WERI-Rb-1 (cell line): ENCODE measurements at regions not wholly inside any gene's neighbourhood (a gene's known extent, or its start where the extent isn't known, plus 50 kb on each side); places are given as distances from the start of the nearest gene placed in this dataset.

Source experiments
- DNase-seq: peaks from one replicate; pipeline ENCODE4 v3.0.0-alpha.2; 2020
- H3K27ac ChIP-seq: fragments of 250-450 bp; sonication (Bioruptor Pico); 2 replicates; pipeline ENCODE4 v1.5.1; 2020; ENCODE audit warnings: mild to moderate bottlenecking, moderate library complexity
- H3K27me3 ChIP-seq: fragments of 250-450 bp; sonication (Bioruptor Pico); 2 replicates; pipeline ENCODE4 v1.5.1; 2021; ENCODE audit warnings: mild to moderate bottlenecking, low read depth, moderate library complexity; ENCODE audit not compliant: insufficient read depth, severe bottlenecking
- H3K36me3 ChIP-seq: fragments of 250-450 bp; sonication (Bioruptor Pico); 2 replicates; pipeline ENCODE4 v1.5.1; 2020; ENCODE audit warnings: mild to moderate bottlenecking, moderate library complexity
- H3K4me3 ChIP-seq: 2 replicates; pipeline ENCODE4 v1.5.1; 2011; ENCODE audit warnings: low read depth, mild to moderate bottlenecking, control low read depth, low read length
- H3K9me3 ChIP-seq: fragments of 250-450 bp; sonication (Bioruptor Pico); 2 replicates; pipeline ENCODE4 v1.5.1; 2021; ENCODE audit warnings: mild to moderate bottlenecking, moderate library complexity; ENCODE audit not compliant: severe bottlenecking
- CTCF ChIP-seq: IDR thresholded peaks from 2 replicates; pipeline ENCODE4 v1.5.1; 2011; ENCODE audit warnings: low read depth, mild to moderate bottlenecking, control low read depth, inconsistent platforms, low read length

GRCh38 chr4:104758574-104758973 is 263.9 kb upstream of the CXXC4 start:
- H3K27me3 ChIP-seq: no peaks in the 10 kb centered on the region
- TF ChIP-seq CTCF: no peak
- no peak overlapping the region for H3K27ac ChIP-seq
- H3K4me3 ChIP-seq: no peak overlapping the region
- no peaks in the 10 kb centered on the region for H3K36me3 ChIP-seq
- H3K9me3 ChIP-seq: no peaks in the 10 kb centered on the region
- no peak for DNase-seq

GRCh38 chr4:104763554-104764222 is 269.0 kb upstream of the CXXC4 start:
- Histone ChIP-seq H3K27ac (no peak overlapping the region), H3K4me3 (no peak overlapping the region), H3K27me3 (no peaks in the 10 kb centered on the region), H3K9me3 (no peaks in the 10 kb centered on the region), H3K36me3 (no peaks in the 10 kb centered on the region)
- TF ChIP-seq CTCF: no peak
- no peak for DNase-seq

GRCh38 chr4:104766676-104767075 is 272.0 kb upstream of the CXXC4 start:
- Histone ChIP-seq H3K27me3 (no peaks in the 10 kb centered on the region), H3K27ac (no peak overlapping the region), H3K4me3 (no peak overlapping the region), H3K9me3 (no peaks in the 10 kb centered on the region), H3K36me3 (no peaks in the 10 kb centered on the region)
- DNase-seq: no peak
- no peak for TF ChIP-seq CTCF

- no peak for DNase-seq
- Histone ChIP-seq H3K4me3 (no peak overlapping the region), H3K9me3 (no peaks in the 10 kb centered on the region), H3K36me3 (no peaks in the 10 kb centered on the region), H3K27ac (no peak overlapping the region), H3K27me3 (no peaks in the 10 kb centered on the region)
- TF ChIP-seq CTCF: no peak
These were observed 278.2 kb upstream of the CXXC4 start for GRCh38 chr4:104772849-104773248.

GRCh38 chr4:104795264-104795939 is 300.7 kb upstream of the CXXC4 start:
- Histone ChIP-seq H3K27me3 (no peaks in the 10 kb centered on the region), H3K27ac (no peak overlapping the region), H3K4me3 (no peak overlapping the region), H3K36me3 (no peaks in the 10 kb centered on the region), H3K9me3 (peaks cover 4% of the 10 kb centered on the region)
- no peak for TF ChIP-seq CTCF
- no peak for DNase-seq
